HEK293 (cell line): ENCODE measurements at regions not wholly inside any gene's neighbourhood (a gene's known extent, or its start where the extent isn't known, plus 50 kb on each side); places are given as distances from the start of the nearest gene placed in this dataset.
A peak's percentile ranks its signal among the peaks of the same experiment; 100 is the strongest.

Experiments
- CTCF ChIA-PET: fragments of 350-600 bp; formaldehyde crosslinking; extraction: SDS; loops from one replicate; lab custom pipeline; 2021; ENCODE audit warnings: antibody characterized with exemption; lab: Yijun Ruan, JAX
- POLR2A ChIA-PET: fragments of 300-600 bp; formaldehyde crosslinking; extraction: SDS; loops from one replicate; lab custom pipeline; 2020; ENCODE audit warnings: antibody characterized with exemption, inconsistent platforms; lab: Yijun Ruan, JAX
- H3K27ac ChIP-seq: fragments of 200-500 bp; sonication (Bioruptor generic); 2 replicates; pipeline ENCODE4 v1.5.1; 2014; ENCODE audit warnings: low read depth, low read length, control low read depth, inconsistent platforms; ENCODE audit errors: extremely low read depth
- H3K36me3 ChIP-seq, 2 experiments: fragments of 200-500 bp in 1 of 2; sonication (Bioruptor generic) in 1 of 2; 1 replicate in 1 of 2; 2 replicates in 1 of 2; pipeline ENCODE4 v1.5.1; 2014 to 2017; ENCODE audit warnings: inconsistent platforms in 2 of 2, low read length in 2 of 2; ENCODE audit not compliant: control insufficient read depth in 2 of 2, insufficient read depth in 1 of 2
- H3K4me1 ChIP-seq: fragments of 200-500 bp; sonication (Bioruptor generic); 2 replicates; pipeline ENCODE4 v1.5.1; 2014; ENCODE audit warnings: mild to moderate bottlenecking, low read length, inconsistent platforms; ENCODE audit not compliant: control insufficient read depth, insufficient read depth
- H3K4me3 ChIP-seq: 2 replicates; pipeline ENCODE4 v1.5.1; 2011; ENCODE audit warnings: low read depth, mild to moderate bottlenecking, control low read depth, low read length, moderate library complexity
- H3K9me3 ChIP-seq: fragments of 200-500 bp; sonication (Bioruptor generic); 2 replicates; pipeline ENCODE4 v1.5.1; 2014; ENCODE audit warnings: low read depth, low read length, inconsistent platforms; ENCODE audit not compliant: control insufficient read depth, insufficient read depth
- GFI1B ChIP-seq: fragments of 450-650 bp; formaldehyde crosslinking; IDR thresholded peaks from 2 replicates; pipeline ENCODE4 v1.5.1; 2016; ENCODE audit warnings: missing biosample characterization, missing genetic modification characterization
- MZF1 ChIP-seq: fragments of 450-650 bp; formaldehyde crosslinking; IDR thresholded peaks from 2 replicates; pipeline ENCODE4 v1.5.1; 2017; ENCODE audit warnings: missing biosample characterization, missing genetic modification characterization, borderline replicate concordance
- OSR2 ChIP-seq: fragments of 450-650 bp; formaldehyde crosslinking; IDR thresholded peaks from 2 replicates; pipeline ENCODE4 v1.5.1; 2016; ENCODE audit warnings: missing biosample characterization, missing genetic modification characterization
- TCF7L2 ChIP-seq: IDR thresholded peaks from 2 replicates; pipeline ENCODE4 v1.6.1; 2011; ENCODE audit warnings: low read depth, mild to moderate bottlenecking, inconsistent platforms, low read length, moderate library complexity, borderline replicate concordance
- YY2 ChIP-seq: fragments of 450-650 bp; formaldehyde crosslinking; IDR thresholded peaks from 2 replicates; pipeline ENCODE4 v1.5.1; 2016; ENCODE audit warnings: missing biosample characterization, missing genetic modification characterization
- ZFP69B ChIP-seq: fragments of 450-650 bp; formaldehyde crosslinking; IDR thresholded peaks from 2 replicates; pipeline ENCODE4 v1.5.1; 2016; ENCODE audit warnings: missing biosample characterization, missing genetic modification characterization
- ZNF114 ChIP-seq: fragments of 450-650 bp; formaldehyde crosslinking; IDR thresholded peaks from 2 replicates; pipeline ENCODE4 v1.5.0; 2017; ENCODE audit warnings: missing biosample characterization, missing genetic modification characterization
- ZNF140 ChIP-seq: fragments of 450-650 bp; formaldehyde crosslinking; IDR thresholded peaks from 2 replicates; pipeline ENCODE4 v1.5.1; 2016; ENCODE audit warnings: missing biosample characterization, missing genetic modification characterization
- ZNF202 ChIP-seq: fragments of 450-650 bp; formaldehyde crosslinking; IDR thresholded peaks from 2 replicates; pipeline ENCODE4 v1.5.1; 2016; ENCODE audit warnings: missing biosample characterization, missing genetic modification characterization, borderline replicate concordance
- ZNF221 ChIP-seq: fragments of 450-650 bp; formaldehyde crosslinking; IDR thresholded peaks from 2 replicates; pipeline ENCODE4 v1.5.1; 2017; ENCODE audit warnings: missing biosample characterization, missing genetic modification characterization, borderline replicate concordance
- ZNF248 ChIP-seq: fragments of 450-650 bp; formaldehyde crosslinking; IDR thresholded peaks from 2 replicates; pipeline ENCODE4 v1.5.1; 2017; ENCODE audit warnings: missing biosample characterization, missing genetic modification characterization
- ZNF26 ChIP-seq: fragments of 450-650 bp; formaldehyde crosslinking; IDR thresholded peaks from 2 replicates; pipeline ENCODE4 v1.5.1; 2016; ENCODE audit warnings: missing biosample characterization, missing genetic modification characterization
- ZNF362 ChIP-seq: fragments of 450-650 bp; formaldehyde crosslinking; IDR thresholded peaks from 2 replicates; pipeline ENCODE4 v1.5.1; 2016; ENCODE audit warnings: missing biosample characterization, missing genetic modification characterization
- ZNF391 ChIP-seq: fragments of 450-650 bp; formaldehyde crosslinking; IDR thresholded peaks from 2 replicates; pipeline ENCODE4 v1.5.1; 2016; ENCODE audit warnings: low read depth, missing biosample characterization, missing genetic modification characterization, borderline replicate concordance
- ZNF394 ChIP-seq: fragments of 450-650 bp; formaldehyde crosslinking; IDR thresholded peaks from 2 replicates; pipeline ENCODE4 v1.5.1; 2016; ENCODE audit warnings: missing biosample characterization, missing genetic modification characterization, mild to moderate bottlenecking, moderate library complexity, borderline replicate concordance
- ZNF426 ChIP-seq: fragments of 450-650 bp; formaldehyde crosslinking; IDR thresholded peaks from 2 replicates; pipeline ENCODE4 v1.5.1; 2017; ENCODE audit warnings: missing biosample characterization, missing genetic modification characterization, mild to moderate bottlenecking, inconsistent platforms, moderate library complexity
- ZNF555 ChIP-seq: fragments of 450-650 bp; formaldehyde crosslinking; conservative IDR thresholded peaks from 2 replicates; pipeline ENCODE4 v1.5.1; 2017; ENCODE audit warnings: missing biosample characterization, mild to moderate bottlenecking, missing genetic modification characterization, inconsistent platforms
- ZNF664 ChIP-seq: fragments of 450-650 bp; formaldehyde crosslinking; IDR thresholded peaks from 2 replicates; pipeline ENCODE4 v1.5.1; 2016; ENCODE audit warnings: missing biosample characterization, missing genetic modification characterization
- ZNF792 ChIP-seq: fragments of 450-650 bp; formaldehyde crosslinking; IDR thresholded peaks from 2 replicates; pipeline ENCODE4 v1.5.1; 2016; ENCODE audit warnings: missing biosample characterization, missing genetic modification characterization
- ZNF830 ChIP-seq: fragments of 450-650 bp; IDR thresholded peaks from 2 replicates; pipeline ENCODE4 v1.5.0; 2018; ENCODE audit warnings: missing biosample characterization, missing genetic modification characterization, low read depth, mild to moderate bottlenecking, moderate library complexity
- ZXDB ChIP-seq: fragments of 450-650 bp; formaldehyde crosslinking; IDR thresholded peaks from 2 replicates; pipeline ENCODE4 v1.5.1; 2016; ENCODE audit warnings: missing biosample characterization, missing genetic modification characterization
- TF ChIP-seq, protein P1 (sequence below): IDR thresholded peaks from 2 replicates; pipeline ENCODE4 v1.6.1; 2011; ENCODE audit warnings: mild to moderate bottlenecking, low read depth, low read length, borderline replicate concordance
- TF ChIP-seq, protein P2 (sequence below): fragments of 450-650 bp; formaldehyde crosslinking; conservative IDR thresholded peaks from 2 replicates; pipeline ENCODE4 v1.5.1; 2016; ENCODE audit warnings: low read depth, missing biosample characterization, missing genetic modification characterization
- TF ChIP-seq, protein P3 (sequence below): fragments of 450-650 bp; formaldehyde crosslinking; IDR thresholded peaks from 2 replicates; pipeline ENCODE4 v1.5.1; 2017; ENCODE audit warnings: missing biosample characterization, missing genetic modification characterization

GRCh38 chr14:22472466-22472865 is 116.6 kb downstream of the DAD1 start:
- no peaks in the 10 kb centered on the region; the same call in 1 of the 2 replicates for H3K4me1 ChIP-seq

DNA sequence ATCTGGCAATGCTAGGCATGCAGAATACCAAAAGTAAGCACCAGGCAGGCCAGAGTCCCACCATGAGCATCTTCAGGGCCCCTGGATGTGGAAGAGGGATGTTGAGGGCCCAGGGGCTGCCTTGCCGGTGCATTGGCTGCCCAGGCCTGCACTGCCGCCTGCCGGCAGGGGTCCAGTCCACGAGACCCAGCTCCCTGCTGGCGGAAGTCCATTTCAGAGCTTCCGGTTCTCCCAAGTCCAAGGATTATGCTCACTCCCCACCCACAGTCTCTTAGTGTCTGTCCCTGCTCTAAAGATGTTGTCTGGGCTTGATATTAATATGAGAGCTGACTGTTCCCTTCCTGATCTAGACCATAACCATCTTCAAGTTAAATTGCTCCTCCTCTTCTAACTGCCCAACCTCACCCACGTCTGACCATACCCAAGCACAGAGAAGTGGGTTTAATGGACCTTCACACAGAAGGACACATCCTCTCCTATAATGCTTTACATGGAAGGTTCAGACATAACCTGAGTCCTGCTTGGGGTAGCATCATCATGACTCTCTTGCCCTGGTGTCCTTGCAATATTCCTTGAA is 117.4 kb downstream of the DAD1 start:
- Histone ChIP-seq H3K9me3 (no peaks in the 10 kb centered on the region), H3K27ac (no peak overlapping the region), H3K4me1 (no peaks in the 10 kb centered on the region; the same call in 1 of the 2 replicates), H3K36me3 (no peaks in the 10 kb centered on the region), H3K4me3 (no peak overlapping the region)
- ChIA-PET CTCF (interaction anchor here (0.6 to 7.1 kb wide), 52 partner anchors 9 to 580 kb away, joined by 3 to 209 read pairs (median 5); no protein-coding TSS in a partner anchor), POLR2A (interaction anchor here (0.6 kb wide), 1 partner anchor 39 kb away, joined by 5 read pairs; no protein-coding TSS in a partner anchor)
- TF ChIP-seq ZNF114 (tag by site-specific recombination) (no peak), ZNF391 (tag by site-specific recombination) (no peak), ZFP69B (tag by site-specific recombination) (peak; percentile 68; the same call in 1 of the 2 replicates), TCF7L2 (no peak), ZNF830 (tag by site-specific recombination) (no peak), ZXDB (no peak), ZNF426 (tag by site-specific recombination) (no peak), ZNF555 (no peak), ZNF221 (no peak), ZNF394 (tag by site-specific recombination) (no peak), GFI1B (no peak), ZNF664 (tag by site-specific recombination) (no peak), ZNF26 (no peak), OSR2 (tag by site-specific recombination) (no peak), ZNF140 (tag by site-specific recombination) (no peak), ZNF248 (tag by site-specific recombination) (no peak), MZF1 (no peak), ZNF202 (tag by site-specific recombination) (no peak)
- TF ChIP-seq, protein P1, sequence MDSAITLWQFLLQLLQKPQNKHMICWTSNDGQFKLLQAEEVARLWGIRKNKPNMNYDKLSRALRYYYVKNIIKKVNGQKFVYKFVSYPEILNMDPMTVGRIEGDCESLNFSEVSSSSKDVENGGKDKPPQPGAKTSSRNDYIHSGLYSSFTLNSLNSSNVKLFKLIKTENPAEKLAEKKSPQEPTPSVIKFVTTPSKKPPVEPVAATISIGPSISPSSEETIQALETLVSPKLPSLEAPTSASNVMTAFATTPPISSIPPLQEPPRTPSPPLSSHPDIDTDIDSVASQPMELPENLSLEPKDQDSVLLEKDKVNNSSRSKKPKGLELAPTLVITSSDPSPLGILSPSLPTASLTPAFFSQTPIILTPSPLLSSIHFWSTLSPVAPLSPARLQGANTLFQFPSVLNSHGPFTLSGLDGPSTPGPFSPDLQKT, result no peak
- TF ChIP-seq, protein P2, sequence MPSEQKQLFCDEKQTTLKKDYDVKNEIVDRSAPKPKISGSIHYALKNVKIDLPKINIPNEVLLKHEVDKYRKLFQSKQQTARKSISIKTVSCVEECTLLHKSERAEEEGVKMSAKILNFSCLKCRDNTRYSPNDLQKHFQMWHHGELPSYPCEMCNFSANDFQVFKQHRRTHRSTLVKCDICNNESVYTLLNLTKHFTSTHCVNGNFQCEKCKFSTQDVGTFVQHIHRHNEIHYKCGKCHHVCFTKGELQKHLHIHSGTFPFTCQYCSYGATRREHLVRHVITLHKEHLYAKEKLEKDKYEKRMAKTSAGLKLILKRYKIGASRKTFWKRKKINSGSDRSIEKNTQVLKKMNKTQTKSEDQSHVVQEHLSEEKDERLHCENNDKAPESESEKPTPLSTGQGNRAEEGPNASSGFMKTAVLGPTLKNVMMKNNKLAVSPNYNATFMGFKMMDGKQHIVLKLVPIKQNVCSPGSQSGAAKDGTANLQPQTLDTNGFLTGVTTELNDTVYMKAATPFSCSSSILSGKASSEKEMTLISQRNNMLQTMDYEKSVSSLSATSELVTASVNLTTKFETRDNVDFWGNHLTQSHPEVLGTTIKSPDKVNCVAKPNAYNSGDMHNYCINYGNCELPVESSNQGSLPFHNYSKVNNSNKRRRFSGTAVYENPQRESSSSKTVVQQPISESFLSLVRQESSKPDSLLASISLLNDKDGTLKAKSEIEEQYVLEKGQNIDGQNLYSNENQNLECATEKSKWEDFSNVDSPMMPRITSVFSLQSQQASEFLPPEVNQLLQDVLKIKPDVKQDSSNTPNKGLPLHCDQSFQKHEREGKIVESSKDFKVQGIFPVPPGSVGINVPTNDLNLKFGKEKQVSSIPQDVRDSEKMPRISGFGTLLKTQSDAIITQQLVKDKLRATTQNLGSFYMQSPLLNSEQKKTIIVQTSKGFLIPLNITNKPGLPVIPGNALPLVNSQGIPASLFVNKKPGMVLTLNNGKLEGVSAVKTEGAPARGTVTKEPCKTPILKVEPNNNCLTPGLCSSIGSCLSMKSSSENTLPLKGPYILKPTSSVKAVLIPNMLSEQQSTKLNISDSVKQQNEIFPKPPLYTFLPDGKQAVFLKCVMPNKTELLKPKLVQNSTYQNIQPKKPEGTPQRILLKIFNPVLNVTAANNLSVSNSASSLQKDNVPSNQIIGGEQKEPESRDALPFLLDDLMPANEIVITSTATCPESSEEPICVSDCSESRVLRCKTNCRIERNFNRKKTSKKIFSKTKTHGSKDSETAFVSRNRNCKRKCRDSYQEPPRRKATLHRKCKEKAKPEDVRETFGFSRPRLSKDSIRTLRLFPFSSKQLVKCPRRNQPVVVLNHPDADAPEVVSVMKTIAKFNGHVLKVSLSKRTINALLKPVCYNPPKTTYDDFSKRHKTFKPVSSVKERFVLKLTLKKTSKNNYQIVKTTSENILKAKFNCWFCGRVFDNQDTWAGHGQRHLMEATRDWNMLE (tag by site-specific recombination), result peak; percentile 37
- TF ChIP-seq, protein P3, sequence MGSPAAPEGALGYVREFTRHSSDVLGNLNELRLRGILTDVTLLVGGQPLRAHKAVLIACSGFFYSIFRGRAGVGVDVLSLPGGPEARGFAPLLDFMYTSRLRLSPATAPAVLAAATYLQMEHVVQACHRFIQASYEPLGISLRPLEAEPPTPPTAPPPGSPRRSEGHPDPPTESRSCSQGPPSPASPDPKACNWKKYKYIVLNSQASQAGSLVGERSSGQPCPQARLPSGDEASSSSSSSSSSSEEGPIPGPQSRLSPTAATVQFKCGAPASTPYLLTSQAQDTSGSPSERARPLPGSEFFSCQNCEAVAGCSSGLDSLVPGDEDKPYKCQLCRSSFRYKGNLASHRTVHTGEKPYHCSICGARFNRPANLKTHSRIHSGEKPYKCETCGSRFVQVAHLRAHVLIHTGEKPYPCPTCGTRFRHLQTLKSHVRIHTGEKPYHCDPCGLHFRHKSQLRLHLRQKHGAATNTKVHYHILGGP, result no peak

More at GRCh38 chr14:22472466-22472865, 116.6 kb downstream of the DAD1 start:
- H3K4me3 ChIP-seq, result no peak overlapping the region
- POLR2A ChIA-PET, result no interaction called here
- H3K36me3 ChIP-seq, result no peaks in the 10 kb centered on the region
- TF ChIP-seq ZNF792 (tag by site-specific recombination), result no peak
- TF ChIP-seq YY2 (tag by site-specific recombination), result no peak
- no peak for TF ChIP-seq ZNF362
- H3K27ac ChIP-seq, result no peak overlapping the region
- no peaks in the 10 kb centered on the region for H3K9me3 ChIP-seq
- CTCF ChIA-PET, result interaction anchor here (0.5 to 7.1 kb wide), 43 partner anchors 8 to 669 kb away, joined by 3 to 209 read pairs (median 6); no protein-coding TSS in a partner anchor
